ENCODE measurements at regions not wholly inside any gene's neighbourhood (a gene's known extent, or its start where the extent isn't known, plus 50 kb on each side); places are given as distances from the start of the nearest gene placed in this dataset.

DNA sequence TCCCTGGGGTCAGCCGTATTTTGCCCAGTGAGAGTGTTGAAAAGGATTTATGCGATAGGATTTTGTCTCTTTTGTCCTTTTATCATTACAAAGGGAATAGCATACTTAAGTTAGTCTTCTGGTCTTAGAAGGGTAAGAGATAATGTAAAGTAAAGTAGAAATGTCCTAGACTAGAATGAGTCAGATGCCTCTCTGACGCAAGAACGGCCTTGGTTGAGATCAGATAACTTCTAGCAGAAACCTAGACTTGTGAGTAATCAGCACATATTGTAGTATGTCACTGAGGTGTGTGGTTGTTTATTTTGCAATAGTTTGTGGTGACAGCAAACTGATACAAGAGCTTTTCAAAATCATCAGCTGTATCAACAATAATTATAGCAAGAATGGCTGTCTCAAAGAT lies 866.1 kb downstream of the NSUN3 start:
- TF ChIP-seq, protein P1, sequence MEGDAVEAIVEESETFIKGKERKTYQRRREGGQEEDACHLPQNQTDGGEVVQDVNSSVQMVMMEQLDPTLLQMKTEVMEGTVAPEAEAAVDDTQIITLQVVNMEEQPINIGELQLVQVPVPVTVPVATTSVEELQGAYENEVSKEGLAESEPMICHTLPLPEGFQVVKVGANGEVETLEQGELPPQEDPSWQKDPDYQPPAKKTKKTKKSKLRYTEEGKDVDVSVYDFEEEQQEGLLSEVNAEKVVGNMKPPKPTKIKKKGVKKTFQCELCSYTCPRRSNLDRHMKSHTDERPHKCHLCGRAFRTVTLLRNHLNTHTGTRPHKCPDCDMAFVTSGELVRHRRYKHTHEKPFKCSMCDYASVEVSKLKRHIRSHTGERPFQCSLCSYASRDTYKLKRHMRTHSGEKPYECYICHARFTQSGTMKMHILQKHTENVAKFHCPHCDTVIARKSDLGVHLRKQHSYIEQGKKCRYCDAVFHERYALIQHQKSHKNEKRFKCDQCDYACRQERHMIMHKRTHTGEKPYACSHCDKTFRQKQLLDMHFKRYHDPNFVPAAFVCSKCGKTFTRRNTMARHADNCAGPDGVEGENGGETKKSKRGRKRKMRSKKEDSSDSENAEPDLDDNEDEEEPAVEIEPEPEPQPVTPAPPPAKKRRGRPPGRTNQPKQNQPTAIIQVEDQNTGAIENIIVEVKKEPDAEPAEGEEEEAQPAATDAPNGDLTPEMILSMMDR (conservative IDR thresholded peaks at IDR 0.05): no peak
- H3K27ac ChIP-seq: no peak overlapping the region

DNA sequence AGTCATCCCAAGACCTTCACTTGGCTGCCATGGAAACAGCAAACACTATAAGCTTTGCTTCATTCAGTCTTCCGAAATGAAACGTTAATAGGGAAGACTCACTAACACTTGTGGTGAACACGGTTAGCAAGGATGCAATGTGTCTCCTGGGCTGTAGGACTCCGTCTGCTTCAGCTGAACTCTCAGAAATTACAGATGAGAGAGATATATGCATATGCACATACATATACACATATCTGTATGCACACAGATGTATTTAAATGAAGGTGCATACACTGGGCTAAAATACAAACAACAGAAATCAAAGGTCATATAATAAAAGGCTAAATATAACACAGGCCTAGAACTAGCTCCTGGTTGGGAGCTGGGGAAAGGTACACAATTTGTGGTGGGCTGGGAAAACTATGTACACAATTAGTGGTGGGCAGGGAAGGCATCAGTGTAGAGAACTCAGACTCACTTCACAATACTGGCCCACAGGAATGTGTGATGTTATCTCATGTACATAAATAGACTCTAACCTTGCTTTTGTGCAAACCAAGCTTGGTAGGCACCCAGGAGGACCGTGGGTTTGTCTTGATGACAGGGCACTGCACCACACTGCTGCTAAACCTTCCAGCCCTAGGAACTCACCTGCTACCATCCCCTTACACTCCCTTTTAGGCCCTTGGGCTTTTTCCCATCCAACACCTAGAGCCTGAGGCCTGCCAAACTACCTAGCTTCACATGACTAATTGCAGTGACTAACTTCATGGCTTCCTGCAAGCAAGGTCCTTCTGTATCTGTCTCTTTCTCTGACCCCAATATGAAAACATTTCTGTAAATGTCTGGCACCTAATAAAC lies 873.1 kb downstream of the NSUN3 start:
- H3K27ac ChIP-seq: no peak overlapping the region
- TF ChIP-seq, protein P1 (conservative IDR thresholded peaks at IDR 0.05): no peak

DNA sequence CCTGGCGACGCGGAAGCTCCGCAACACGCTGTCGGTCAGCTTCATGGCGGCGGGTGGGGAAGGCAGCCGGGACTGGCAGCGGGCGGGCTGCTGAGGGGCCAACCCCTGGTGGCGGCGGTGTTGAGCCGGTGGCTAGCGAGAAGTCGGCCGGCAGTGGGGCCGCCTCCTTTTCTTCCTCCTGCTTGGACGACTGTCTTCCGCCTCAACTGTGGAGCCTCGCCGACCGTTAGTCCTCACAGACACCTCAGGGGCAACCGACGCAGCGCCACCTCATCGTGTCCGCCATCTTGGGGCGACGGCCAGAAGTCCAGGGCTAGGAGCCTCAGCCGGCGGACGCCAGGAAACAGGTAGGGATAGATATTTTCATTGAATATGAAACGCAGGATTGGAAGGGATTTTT lies 875.1 kb downstream of the NSUN3 start:
- TF ChIP-seq, protein P1 (conservative IDR thresholded peaks at IDR 0.05): no peak
- H3K27ac ChIP-seq: no peak overlapping the region

DNA sequence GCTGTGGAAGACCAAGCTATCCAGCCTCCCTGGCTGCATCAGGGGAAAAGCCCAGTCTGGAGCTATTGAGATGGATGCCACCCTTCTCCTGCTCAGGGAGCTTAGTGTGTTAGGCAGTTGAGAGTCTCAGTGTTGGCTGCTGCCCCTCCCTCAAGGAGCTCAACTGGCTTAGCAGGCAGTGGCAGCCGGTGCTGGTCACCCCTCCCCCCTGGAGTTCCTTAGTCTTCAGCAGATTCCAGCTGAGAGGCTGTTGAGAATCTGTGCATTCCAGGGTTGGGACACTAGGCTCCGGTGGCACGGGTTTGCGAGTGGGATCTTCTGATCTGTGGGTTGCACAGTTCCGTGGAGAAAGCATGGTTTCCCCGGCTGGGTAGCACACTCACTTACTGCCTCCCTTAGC lies 883.8 kb downstream of the NSUN3 start:
- H3K27ac ChIP-seq: no peak overlapping the region
- TF ChIP-seq, protein P1 (conservative IDR thresholded peaks at IDR 0.05): no peak

DNA sequence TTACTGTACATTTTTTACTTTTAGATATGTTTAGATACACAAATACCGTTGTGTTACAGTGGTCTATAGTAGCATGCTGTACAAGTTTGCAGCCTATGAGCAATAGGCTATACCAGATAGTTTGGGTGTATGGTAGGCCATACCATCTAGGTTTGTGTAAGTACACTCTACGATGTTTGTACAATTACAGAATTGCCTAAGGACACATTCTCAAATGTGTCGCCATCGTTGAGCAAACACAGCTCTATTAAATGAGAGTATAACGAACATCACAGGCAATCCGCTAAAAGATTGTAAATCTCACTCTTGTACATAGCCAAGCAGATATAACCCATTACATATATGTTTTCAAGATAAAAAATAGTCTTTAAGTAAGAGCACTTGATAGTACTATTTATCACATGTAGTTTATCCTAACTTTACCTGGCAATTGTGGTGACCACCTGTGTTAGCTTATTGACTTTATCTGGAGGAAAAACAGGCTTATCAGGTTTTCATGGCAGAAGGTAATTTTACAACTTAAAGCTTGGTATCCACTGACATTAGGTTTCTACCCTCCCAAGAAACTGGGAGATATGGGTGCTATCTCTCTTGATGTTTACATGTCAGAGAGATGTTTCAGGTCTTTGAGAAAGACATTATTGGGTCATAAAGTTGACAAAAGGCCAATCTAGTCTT lies 898.7 kb downstream of the NSUN3 start:
- no peak overlapping the region for H3K27ac ChIP-seq
- TF ChIP-seq, protein P1 (conservative IDR thresholded peaks at IDR 0.05): no peak

DNA sequence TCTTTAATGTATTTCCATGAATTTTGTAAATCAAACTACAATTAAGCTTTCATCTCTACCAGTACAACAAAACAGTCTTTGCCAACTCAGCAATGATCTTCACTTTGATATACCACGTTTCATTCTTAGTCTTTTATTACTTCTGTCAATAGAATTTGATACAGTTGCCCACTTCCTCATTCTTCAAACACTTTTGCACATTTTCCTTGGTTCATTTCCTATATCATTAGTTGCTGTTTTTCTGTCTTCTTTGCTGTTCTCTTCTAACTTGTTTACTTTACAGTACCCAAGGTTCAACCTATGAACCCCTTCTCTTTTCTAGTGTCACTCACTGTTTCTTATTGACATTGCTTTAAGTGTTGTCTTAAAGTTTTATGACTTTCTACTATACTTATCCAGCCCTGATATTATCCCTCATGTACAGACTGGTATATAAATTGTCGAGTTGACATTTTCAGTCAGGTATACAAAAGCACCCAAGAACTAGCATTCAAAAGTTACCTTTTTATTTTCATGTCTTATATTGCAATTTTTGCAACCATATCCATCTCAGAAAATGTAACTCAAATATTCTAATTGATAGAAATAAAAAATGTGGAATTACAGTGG lies 903.1 kb downstream of the NSUN3 start:
- no peak overlapping the region for H3K27ac ChIP-seq
- TF ChIP-seq, protein P1 (conservative IDR thresholded peaks at IDR 0.05): no peak

DNA sequence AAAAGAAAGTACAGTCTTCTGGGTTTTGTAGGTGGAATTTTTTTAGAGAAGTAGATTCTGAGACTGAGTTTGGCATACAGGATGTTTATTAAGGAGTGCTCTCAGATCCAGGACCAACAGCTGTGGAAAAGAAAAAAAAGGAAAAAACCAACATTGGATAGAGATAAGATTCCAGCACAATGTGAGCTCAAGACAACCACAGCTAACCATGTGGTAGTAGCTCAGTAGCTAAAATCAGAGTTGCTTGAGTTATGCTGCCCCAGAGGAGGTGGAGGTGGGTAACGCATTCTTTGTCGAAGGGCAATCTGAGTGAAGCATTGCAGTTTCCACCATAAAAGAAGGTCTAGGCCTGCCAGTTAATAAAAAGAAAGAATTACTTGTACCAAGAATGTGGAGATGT lies 904.3 kb downstream of the NSUN3 start:
- H3K27ac ChIP-seq: no peak overlapping the region
- TF ChIP-seq, protein P1 (conservative IDR thresholded peaks at IDR 0.05): no peak
